Testis (tissue), 2 donors: ENCODE measurements at regions not wholly inside any gene's neighbourhood (a gene's known extent, or its start where the extent isn't known, plus 50 kb on each side); places are given as distances from the start of the nearest gene placed in this dataset.
A peak's percentile ranks its signal among the peaks of the same experiment; 100 is the strongest.

Experiments
- DNase-seq: peaks from one replicate; pipeline ENCODE4 v3.0.0-alpha.2; 2019
- H3K27ac ChIP-seq, 2 donors: fragments of 200-600 bp; sonication (generic); one replicate each; pipeline ENCODE4 v1.5.1; 2019
- H3K27me3 ChIP-seq: fragments of 200-600 bp; sonication (generic); one replicate; pipeline ENCODE4 v1.5.1; 2019
- H3K36me3 ChIP-seq: fragments of 200-600 bp; sonication (generic); one replicate; pipeline ENCODE4 v1.5.1; 2017; ENCODE audit warnings: low read depth; ENCODE audit errors: missing control alignments
- H3K4me1 ChIP-seq: fragments of 200-600 bp; sonication (generic); one replicate; pipeline ENCODE4 v1.5.1; 2019
- H3K4me3 ChIP-seq, 2 donors: fragments of 200-600 bp; sonication (generic); one replicate each; pipeline ENCODE4 v1.5.1; 2017 to 2019
- H3K9me3 ChIP-seq: fragments of 200-600 bp; sonication (generic); one replicate; pipeline ENCODE4 v1.5.1; 2017
- POLR2A ChIP-seq: fragments of 450-650 bp; IDR thresholded peaks from one replicate; pipeline ENCODE4 v1.6.1; 2017; ENCODE audit warnings: antibody characterized with exemption, mild to moderate bottlenecking, moderate library complexity
- WGBS, 2 donors: methylation state at CpG; one replicate each; pipeline ENCODE4 v1.1.5; 2018; 5-methylcytosine and 5-hydroxymethylcytosine counted together
- intact Hi-C: fragments of 100-400 bp; cut with DNase I; formaldehyde crosslinking; loops from one replicate; pipeline ENCODE4 v1.15.1; 2023; ENCODE audit warnings: low total_unique reads
- TF ChIP-seq, protein P1 (sequence below), 3 experiments: fragments of 450-650 bp in 2 of 3; fragments of 200-600 bp in 1 of 3; sonication (generic) in 1 of 3; IDR thresholded peaks; one replicate each; pipeline ENCODE4 v1.5.1; 2016 to 2019; ENCODE audit warnings: antibody characterized with exemption in 3 of 3, mild to moderate bottlenecking in 2 of 3, moderate library complexity in 1 of 3

DNA sequence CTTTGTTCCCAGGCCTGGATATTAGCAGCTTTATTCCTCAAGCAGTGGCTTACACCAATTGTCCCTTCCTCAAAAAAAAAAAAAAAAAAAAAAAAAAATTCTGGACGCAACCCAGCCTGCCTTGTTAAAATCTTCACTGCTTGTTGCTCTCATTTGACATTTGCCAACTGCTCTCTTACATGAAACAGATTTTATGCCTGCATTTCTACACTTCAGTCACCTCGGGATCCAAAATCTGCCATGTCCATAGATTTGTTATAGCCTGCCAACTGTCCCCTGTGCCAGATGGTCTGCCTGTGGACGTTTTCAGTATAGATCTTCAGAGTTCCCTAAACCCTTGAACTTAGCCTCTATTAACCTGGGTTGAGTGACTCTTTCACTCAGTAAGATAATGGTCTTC lies 651.5 kb downstream of the FSCB start:
- no peaks in the 10 kb centered on the region for H3K4me1 ChIP-seq
- H3K27me3 ChIP-seq: no peaks in the 10 kb centered on the region
- H3K9me3 ChIP-seq: no peaks in the 10 kb centered on the region
- WGBS, 2 donors: 58 to 73% methylated on average over 3 of the region's 3 CpGs
- H3K36me3 ChIP-seq: no peaks in the 10 kb centered on the region
- H3K27ac ChIP-seq: no peak overlapping the region
- no peak for TF ChIP-seq POLR2A
- TF ChIP-seq, protein P1, sequence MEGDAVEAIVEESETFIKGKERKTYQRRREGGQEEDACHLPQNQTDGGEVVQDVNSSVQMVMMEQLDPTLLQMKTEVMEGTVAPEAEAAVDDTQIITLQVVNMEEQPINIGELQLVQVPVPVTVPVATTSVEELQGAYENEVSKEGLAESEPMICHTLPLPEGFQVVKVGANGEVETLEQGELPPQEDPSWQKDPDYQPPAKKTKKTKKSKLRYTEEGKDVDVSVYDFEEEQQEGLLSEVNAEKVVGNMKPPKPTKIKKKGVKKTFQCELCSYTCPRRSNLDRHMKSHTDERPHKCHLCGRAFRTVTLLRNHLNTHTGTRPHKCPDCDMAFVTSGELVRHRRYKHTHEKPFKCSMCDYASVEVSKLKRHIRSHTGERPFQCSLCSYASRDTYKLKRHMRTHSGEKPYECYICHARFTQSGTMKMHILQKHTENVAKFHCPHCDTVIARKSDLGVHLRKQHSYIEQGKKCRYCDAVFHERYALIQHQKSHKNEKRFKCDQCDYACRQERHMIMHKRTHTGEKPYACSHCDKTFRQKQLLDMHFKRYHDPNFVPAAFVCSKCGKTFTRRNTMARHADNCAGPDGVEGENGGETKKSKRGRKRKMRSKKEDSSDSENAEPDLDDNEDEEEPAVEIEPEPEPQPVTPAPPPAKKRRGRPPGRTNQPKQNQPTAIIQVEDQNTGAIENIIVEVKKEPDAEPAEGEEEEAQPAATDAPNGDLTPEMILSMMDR (IDR thresholded peaks at IDR 0.05): no peak
- DNase-seq: no peak
- intact Hi-C loops: no loop called here
- H3K4me3 ChIP-seq: no peak overlapping the region

DNA sequence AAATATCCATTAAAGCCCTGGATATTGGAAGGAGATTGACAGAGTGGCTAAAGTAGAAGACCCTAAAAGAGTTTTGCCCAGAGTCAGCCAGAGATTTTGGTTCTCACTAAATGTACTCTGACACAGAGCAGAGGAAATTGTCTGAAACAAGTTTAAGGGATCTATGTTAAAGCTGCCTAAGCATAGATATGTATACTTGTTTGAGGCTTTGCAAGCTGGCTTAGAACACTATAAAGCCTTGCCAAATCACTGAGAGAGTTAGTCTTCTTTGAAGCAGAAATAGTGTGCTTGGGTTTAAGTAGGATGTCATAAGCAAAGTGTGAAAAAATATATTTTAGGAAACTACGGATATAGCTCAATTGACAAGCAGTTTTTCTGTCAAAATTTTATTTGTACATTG lies 653.5 kb downstream of the FSCB start:
- no peak for TF ChIP-seq POLR2A
- TF ChIP-seq, protein P1 (IDR thresholded peaks at IDR 0.05): no peak
- WGBS, 2 donors: 86 to 90% methylated on average over 1 of the region's 1 CpG
- intact Hi-C loops: no loop called here
- Histone ChIP-seq H3K9me3 (no peaks in the 10 kb centered on the region), H3K27ac (no peak overlapping the region), H3K27me3 (no peaks in the 10 kb centered on the region), H3K36me3 (no peaks in the 10 kb centered on the region), H3K4me3 (no peak overlapping the region), H3K4me1 (no peaks in the 10 kb centered on the region)
- no peak for DNase-seq

DNA sequence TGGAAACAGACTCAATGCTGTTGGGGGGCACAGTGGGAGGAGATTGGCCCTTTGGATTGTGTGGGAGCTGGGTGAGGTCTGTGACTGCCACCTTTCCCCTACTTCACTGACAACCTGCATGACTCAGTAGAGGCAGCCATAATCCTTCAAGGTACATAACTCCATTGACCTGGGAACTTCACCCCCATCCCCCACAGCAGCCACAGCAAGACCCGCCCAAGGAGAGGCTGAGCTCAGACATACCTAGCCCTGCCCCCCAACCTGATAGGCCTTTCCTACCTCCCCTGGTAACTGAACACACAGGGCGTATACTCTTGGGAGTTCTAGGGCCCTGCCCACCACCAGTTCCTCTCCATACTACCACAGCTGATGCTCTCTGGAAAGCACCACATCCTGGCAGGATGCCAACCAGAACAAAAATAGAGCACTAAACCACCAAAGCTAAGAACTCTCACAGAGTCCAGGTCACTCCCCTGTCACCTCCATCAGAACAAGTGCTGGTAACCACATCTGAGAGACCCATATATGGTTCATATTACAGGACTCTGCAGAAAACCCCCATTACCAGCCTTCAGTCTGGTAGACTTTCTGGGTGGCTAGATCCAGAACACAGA lies 703.9 kb downstream of the FSCB start:
- Histone ChIP-seq H3K4me3 (no peak overlapping the region), H3K4me1 (no peaks in the 10 kb centered on the region), H3K36me3 (no peaks in the 10 kb centered on the region), H3K27ac (no peak overlapping the region), H3K9me3 (no peaks in the 10 kb centered on the region), H3K27me3 (no peaks in the 10 kb centered on the region)
- intact Hi-C loops: no loop called here
- 91 to 100% methylated on average over 2 of the region's 2 CpGs for WGBS, 2 donors
- DNase-seq: no peak
- TF ChIP-seq POLR2A: no peak
- TF ChIP-seq, protein P1 (IDR thresholded peaks at IDR 0.05): no peak

DNA sequence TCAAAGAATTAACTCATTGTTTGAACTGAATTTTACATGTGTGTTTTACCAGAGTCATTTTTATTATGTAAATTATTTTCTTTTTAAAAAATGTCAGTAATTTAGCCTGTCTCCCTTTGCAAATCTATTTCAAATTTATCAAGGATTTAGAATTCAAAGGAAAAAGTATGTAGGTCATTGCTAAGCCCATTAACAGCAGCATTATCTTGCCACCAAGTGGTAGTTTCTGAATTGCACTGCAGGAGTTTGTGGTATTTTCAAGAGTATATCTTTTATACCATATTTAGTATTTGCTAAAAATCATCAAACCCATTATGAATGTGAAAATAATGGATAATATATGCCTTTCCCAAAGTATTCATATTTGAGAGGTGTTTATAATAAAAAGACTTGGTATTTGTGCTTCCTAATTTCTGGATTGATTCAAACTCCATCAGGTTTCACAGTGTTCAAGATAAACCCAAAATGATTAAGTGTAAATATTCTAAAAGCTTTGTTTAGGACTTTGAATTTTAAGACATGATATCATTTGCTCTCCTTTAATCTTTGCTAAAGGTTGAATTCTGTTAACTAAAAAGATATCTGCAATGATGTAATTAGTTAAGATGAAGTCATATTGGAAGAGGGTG lies 711.4 kb downstream of the FSCB start:
- Histone ChIP-seq H3K4me1 (no peaks in the 10 kb centered on the region), H3K36me3 (no peaks in the 10 kb centered on the region), H3K4me3 (no peak overlapping the region), H3K9me3 (no peaks in the 10 kb centered on the region), H3K27ac (no peak overlapping the region), H3K27me3 (no peaks in the 10 kb centered on the region)
- intact Hi-C loops: no loop called here
- DNase-seq: no peak
- TF ChIP-seq, protein P1 (IDR thresholded peaks at IDR 0.05): peak in 2 of 3 experiments; percentile 30 to 36
- no peak for TF ChIP-seq POLR2A

DNA sequence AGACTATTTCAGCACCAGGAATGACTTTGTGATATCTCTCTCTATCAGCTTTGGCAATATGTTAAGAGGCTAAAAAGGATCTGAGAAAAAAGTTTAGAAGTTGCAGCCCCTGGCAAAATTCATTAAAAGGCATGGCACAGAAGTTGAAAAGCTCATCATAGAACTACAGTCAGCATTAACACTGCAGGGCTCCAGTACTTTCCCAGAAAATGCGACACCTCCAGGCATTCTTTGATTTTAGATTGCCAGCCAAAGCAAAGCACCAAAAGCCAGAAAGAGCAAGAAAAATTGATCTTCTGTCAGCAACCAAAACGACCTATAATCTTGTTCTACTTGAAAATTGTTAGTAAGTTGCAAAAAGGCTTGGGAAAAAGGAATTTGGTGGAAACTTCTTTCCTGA lies 713.5 kb downstream of the FSCB start:
- Histone ChIP-seq H3K27ac (no peak overlapping the region), H3K9me3 (no peaks in the 10 kb centered on the region)
- intact Hi-C loops: no loop called here

More for the DNA sequence above, 713.5 kb downstream of the FSCB start:
- Histone ChIP-seq H3K36me3 (no peaks in the 10 kb centered on the region), H3K4me3 (no peak overlapping the region), H3K4me1 (no peaks in the 10 kb centered on the region), H3K27me3 (no peaks in the 10 kb centered on the region)
- DNase-seq: no peak
- 60 to 61% methylated on average over 2 of the region's 2 CpGs for WGBS, 2 donors
- TF ChIP-seq, protein P1 (IDR thresholded peaks at IDR 0.05): no peak
